Testis (tissue), 2 donors: ENCODE measurements at regions not wholly inside any gene's neighbourhood (a gene's known extent, or its start where the extent isn't known, plus 50 kb on each side); places are given as distances from the start of the nearest gene placed in this dataset.
"Not testable (repeated sequence)": the region's sequence is repeated elsewhere in the genome, so short reads cannot be mapped to it uniquely, and the experiment has no call there.

Experiments
- DNase-seq: peaks from one replicate; pipeline ENCODE4 v3.0.0-alpha.2; 2019
- H3K27ac ChIP-seq, 2 donors: fragments of 200-600 bp; sonication (generic); one replicate each; pipeline ENCODE4 v1.5.1; 2019
- H3K27me3 ChIP-seq: fragments of 200-600 bp; sonication (generic); one replicate; pipeline ENCODE4 v1.5.1; 2019
- H3K36me3 ChIP-seq: fragments of 200-600 bp; sonication (generic); one replicate; pipeline ENCODE4 v1.5.1; 2017; ENCODE audit warnings: low read depth; ENCODE audit errors: missing control alignments
- H3K4me1 ChIP-seq: fragments of 200-600 bp; sonication (generic); one replicate; pipeline ENCODE4 v1.5.1; 2019
- H3K4me3 ChIP-seq, 2 donors: fragments of 200-600 bp; sonication (generic); one replicate each; pipeline ENCODE4 v1.5.1; 2017 to 2019
- H3K9me3 ChIP-seq: fragments of 200-600 bp; sonication (generic); one replicate; pipeline ENCODE4 v1.5.1; 2017
- POLR2A ChIP-seq: fragments of 450-650 bp; IDR thresholded peaks from one replicate; pipeline ENCODE4 v1.6.1; 2017; ENCODE audit warnings: antibody characterized with exemption, mild to moderate bottlenecking, moderate library complexity
- whole genome bisulfite sequencing, 2 donors: methylation state at CpG; one replicate each; pipeline ENCODE4 v1.1.5; 2018; 5-methylcytosine and 5-hydroxymethylcytosine counted together
- intact Hi-C: fragments of 100-400 bp; cut with DNase I; formaldehyde crosslinking; loops from one replicate; pipeline ENCODE4 v1.15.1; 2023; ENCODE audit warnings: low total_unique reads
- TF ChIP-seq, protein P1 (sequence below), 3 experiments: fragments of 450-650 bp in 2 of 3; fragments of 200-600 bp in 1 of 3; sonication (generic) in 1 of 3; IDR thresholded peaks; one replicate each; pipeline ENCODE4 v1.5.1; 2016 to 2019; ENCODE audit warnings: antibody characterized with exemption in 3 of 3, mild to moderate bottlenecking in 2 of 3, moderate library complexity in 1 of 3

DNA sequence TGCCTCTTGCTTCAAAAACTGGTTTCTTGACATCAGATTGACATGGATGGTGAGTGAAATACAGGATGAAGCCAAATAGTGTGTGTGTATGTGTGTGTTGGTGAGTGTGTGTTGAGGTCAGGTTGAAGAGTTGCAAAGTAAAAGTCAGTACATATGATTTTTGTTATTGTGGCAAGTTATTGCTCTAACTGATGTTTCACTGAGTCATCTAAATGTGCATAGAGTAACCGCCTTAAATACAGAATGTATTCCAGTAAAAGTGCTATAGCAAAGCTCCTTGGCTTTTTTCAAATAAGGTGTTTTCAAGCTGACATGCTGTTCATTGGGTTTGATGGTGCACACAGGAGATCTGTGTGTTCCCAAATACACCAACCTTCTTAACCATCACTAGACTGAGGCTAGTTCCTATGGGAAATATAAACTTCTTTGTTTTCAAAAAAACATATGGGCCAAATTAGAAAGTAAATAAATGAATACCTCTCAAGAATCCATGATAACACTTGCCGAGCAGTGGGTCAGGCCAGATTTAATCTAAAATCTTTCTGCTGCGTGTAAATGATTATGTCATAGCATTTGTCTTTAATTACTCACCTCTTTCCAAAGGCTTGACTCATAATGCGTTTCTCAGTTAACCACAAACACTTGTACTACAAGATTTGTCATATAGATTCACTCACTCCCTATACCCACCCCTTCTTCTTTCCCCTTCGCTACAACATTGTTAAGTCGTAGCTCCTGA lies 151.1 kb downstream of the LYPLAL1 start:
- no peaks in the 10 kb centered on the region for H3K36me3 ChIP-seq
- no peak overlapping the region for H3K4me3 ChIP-seq
- intact Hi-C loops, result no loop called here
- no peak for TF ChIP-seq POLR2A
- TF ChIP-seq, protein P1, sequence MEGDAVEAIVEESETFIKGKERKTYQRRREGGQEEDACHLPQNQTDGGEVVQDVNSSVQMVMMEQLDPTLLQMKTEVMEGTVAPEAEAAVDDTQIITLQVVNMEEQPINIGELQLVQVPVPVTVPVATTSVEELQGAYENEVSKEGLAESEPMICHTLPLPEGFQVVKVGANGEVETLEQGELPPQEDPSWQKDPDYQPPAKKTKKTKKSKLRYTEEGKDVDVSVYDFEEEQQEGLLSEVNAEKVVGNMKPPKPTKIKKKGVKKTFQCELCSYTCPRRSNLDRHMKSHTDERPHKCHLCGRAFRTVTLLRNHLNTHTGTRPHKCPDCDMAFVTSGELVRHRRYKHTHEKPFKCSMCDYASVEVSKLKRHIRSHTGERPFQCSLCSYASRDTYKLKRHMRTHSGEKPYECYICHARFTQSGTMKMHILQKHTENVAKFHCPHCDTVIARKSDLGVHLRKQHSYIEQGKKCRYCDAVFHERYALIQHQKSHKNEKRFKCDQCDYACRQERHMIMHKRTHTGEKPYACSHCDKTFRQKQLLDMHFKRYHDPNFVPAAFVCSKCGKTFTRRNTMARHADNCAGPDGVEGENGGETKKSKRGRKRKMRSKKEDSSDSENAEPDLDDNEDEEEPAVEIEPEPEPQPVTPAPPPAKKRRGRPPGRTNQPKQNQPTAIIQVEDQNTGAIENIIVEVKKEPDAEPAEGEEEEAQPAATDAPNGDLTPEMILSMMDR (IDR thresholded peaks at IDR 0.05), result no peak
- H3K4me1 ChIP-seq, result no peaks in the 10 kb centered on the region
- H3K27me3 ChIP-seq, result no peaks in the 10 kb centered on the region
- H3K27ac ChIP-seq, result no peak overlapping the region
- WGBS, 2 donors, result 88 to 94% methylated on average over 6 of the region's 6 CpGs
- DNase-seq, result no peak
- H3K9me3 ChIP-seq, result no peaks in the 10 kb centered on the region

DNA sequence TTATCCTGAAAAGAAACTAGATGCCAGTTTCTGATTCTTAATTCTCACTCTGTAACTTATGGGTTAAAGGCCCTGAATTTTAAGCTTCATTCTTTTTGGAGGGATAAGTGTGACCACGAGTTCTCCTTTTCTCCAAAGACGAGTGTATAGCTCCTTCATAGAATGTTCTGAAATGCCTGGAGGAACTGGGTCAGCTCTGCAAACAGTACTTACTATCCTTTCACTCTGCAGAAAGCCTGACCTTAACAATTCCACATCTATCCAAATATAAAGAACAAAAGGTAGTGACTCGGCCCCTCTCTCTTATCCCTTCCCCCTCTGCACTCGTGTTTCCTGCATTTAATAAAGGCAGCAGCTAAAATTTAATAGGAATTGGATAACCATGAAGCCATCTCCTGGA lies 150.5 kb downstream of the LYPLAL1 start:
- no peak for TF ChIP-seq POLR2A
- TF ChIP-seq, protein P1 (IDR thresholded peaks at IDR 0.05), result no peak
- no peaks in the 10 kb centered on the region for H3K27me3 ChIP-seq

DNA sequence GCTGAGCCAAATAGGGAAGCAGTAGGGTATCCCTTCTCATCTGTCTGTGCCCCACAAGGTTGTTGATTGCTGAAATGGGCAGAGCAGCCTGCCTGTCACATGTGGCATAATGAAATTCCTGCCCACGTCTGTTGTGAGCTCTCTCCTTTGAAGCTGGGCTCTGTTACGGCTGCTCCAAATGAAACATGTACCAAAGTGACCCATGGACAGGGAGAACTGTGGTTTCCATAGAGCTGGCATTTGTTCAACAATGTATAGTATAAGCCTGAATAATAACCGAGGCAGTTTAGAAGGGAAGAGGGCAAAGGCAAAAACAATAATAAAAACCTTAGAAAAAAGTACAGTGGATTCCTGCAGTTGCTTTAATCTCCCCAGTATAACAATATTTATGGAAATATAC lies 149.7 kb downstream of the LYPLAL1 start:
- H3K27me3 ChIP-seq, result no peaks in the 10 kb centered on the region
- no peak for TF ChIP-seq POLR2A
- TF ChIP-seq, protein P1 (IDR thresholded peaks at IDR 0.05), result no peak
- H3K36me3 ChIP-seq, result no peaks in the 10 kb centered on the region
- H3K27ac ChIP-seq, result no peak overlapping the region
- WGBS, 2 donors, result 89 to 92% methylated on average over 3 of the region's 3 CpGs
- intact Hi-C loops, result no loop called here
- DNase-seq, result no peak
- H3K4me3 ChIP-seq, result no peak overlapping the region
- H3K9me3 ChIP-seq, result no peaks in the 10 kb centered on the region
- no peaks in the 10 kb centered on the region for H3K4me1 ChIP-seq

More for the DNA sequence above, 150.5 kb downstream of the LYPLAL1 start:
- WGBS, 2 donors, result 44 to 47% methylated on average over 4 of the region's 4 CpGs
- Histone ChIP-seq H3K9me3 (no peaks in the 10 kb centered on the region), H3K4me3 (no peak overlapping the region), H3K4me1 (no peaks in the 10 kb centered on the region), H3K36me3 (no peaks in the 10 kb centered on the region), H3K27ac (no peak overlapping the region)
- DNase-seq, result no peak
- intact Hi-C loops, result no loop called here

DNA sequence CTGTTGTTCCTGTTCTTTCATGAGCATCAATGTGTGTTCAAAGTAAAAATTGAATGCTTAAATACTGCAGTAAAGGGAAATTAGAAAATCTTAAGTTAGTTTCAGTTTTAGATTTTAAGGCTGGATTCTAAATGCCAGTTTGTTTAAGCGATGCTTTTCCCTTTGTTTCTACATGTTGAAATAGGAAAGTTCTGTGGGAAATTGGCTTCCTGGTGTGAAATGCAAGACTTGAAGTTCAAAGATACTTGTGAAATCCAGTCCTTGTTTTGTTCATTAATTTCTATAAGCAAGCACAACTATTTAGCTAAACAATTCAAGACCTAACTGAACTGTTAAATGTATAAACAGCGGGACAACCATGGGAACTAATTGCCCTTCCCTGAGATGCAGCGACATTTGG lies 149.1 kb downstream of the LYPLAL1 start:
- no peak for TF ChIP-seq POLR2A
- TF ChIP-seq, protein P1 (IDR thresholded peaks at IDR 0.05), result no peak
- Histone ChIP-seq H3K4me1 (no peaks in the 10 kb centered on the region), H3K36me3 (no peaks in the 10 kb centered on the region), H3K4me3 (no peak overlapping the region), H3K27ac (no peak overlapping the region), H3K9me3 (no peaks in the 10 kb centered on the region), H3K27me3 (no peaks in the 10 kb centered on the region)
- DNase-seq, result no peak
- 91% methylated on average over 3 of the region's 3 CpGs for WGBS, 2 donors
- intact Hi-C loops, result no loop called here

DNA sequence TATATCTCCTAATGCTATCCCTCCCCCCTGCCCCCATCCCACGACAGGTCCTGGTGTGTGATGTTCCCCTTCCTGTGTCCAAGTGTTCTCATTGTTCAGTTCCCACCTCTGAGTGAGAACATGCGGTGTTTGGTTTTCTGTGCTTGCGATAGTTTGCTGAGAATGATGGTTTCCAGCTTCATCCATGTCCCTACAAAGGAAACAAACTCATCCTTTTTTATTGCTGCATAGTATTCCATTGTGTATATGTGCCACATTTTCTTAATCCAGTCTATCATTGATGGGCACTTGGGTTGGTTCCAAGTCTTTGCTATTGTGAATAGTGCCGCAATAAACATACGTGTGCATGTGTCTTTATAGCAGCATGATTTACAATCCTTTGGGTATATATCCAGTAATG lies 146.9 kb downstream of the LYPLAL1 start:
- H3K9me3 ChIP-seq, intact Hi-C loops, DNase-seq, H3K27me3 ChIP-seq, H3K27ac ChIP-seq, H3K4me1 ChIP-seq, H3K4me3 ChIP-seq, H3K36me3 ChIP-seq: not testable (repeated sequence)
- WGBS, 2 donors, result 91 to 94% methylated on average over 5 of the region's 5 CpGs
